ENCODE measurements at regions not wholly inside any gene's neighbourhood (a gene's known extent, or its start where the extent isn't known, plus 50 kb on each side); places are given as distances from the start of the nearest gene placed in this dataset.

- peaks cover 0 to 5% (median 0%) of the 10 kb centered on the region in 3 donors for H3K9me3 ChIP-seq
- H3K4me1 ChIP-seq: no peaks in the 10 kb centered on the region
- no peaks in the 10 kb centered on the region for H3K36me3 ChIP-seq
- TF ChIP-seq POLR2AphosphoS5 (IDR thresholded peaks at IDR 0.05) (no peak), POLR2A (IDR thresholded peaks at IDR 0.05) (no peak), EP300 (IDR thresholded peaks at IDR 0.05) (no peak), CTCF (IDR thresholded peaks at IDR 0.05) (no peak)
- H3K27ac ChIP-seq: no peak overlapping the region
- no peak for ATAC-seq
- WGBS, 2 donors (ENCODE audit: low coverage in 1 of 2): 83 to 100% methylated on average over 1 to 3 of the region's 3 CpGs
- no peak overlapping the region for H3K4me3 ChIP-seq
- peaks cover 8% of the 10 kb centered on the region for H3K27me3 ChIP-seq
These were observed 152.4 kb downstream of the NSG2 start for GRCh38 chr5:174197929-174198328.

DNA sequence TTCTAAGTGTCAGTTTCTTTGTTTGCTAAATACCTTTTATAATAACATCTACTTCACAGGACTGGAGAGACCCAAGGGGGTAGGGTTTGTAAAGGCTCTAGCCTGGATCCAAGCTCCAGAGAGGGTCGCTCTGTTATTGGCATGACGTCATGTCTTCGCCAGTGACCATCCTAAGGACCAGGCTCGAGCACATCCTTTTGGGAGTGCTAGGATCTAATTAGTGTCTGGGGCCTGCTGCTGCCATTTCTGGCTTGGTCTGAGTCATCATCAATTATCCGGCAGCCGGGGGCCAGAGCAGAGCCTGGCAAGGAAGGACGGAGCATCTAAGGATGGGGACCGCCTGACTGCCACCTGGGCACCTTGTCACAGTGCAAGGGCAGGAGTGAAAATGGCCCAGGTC, 153.0 kb downstream of the NSG2 start:
- WGBS, 2 donors (ENCODE audit: low coverage in 1 of 2): 100% methylated on average over 1 of the region's 8 CpGs; no CpG with 5 or more reads in 1 of the 2 donors
- Histone ChIP-seq H3K4me3 (no peak overlapping the region), H3K4me1 (no peaks in the 10 kb centered on the region), H3K27ac (no peak overlapping the region), H3K9me3 (peaks cover 0 to 5% (median 0%) of the 10 kb centered on the region in 3 donors), H3K27me3 (peaks cover 1% of the 10 kb centered on the region), H3K36me3 (no peaks in the 10 kb centered on the region)
- no peak for ATAC-seq
- TF ChIP-seq POLR2A (IDR thresholded peaks at IDR 0.05): no peak
- no peak for TF ChIP-seq CTCF (IDR thresholded peaks at IDR 0.05)
- TF ChIP-seq EP300 (IDR thresholded peaks at IDR 0.05): no peak
- no peak for TF ChIP-seq POLR2AphosphoS5 (IDR thresholded peaks at IDR 0.05)

DNA sequence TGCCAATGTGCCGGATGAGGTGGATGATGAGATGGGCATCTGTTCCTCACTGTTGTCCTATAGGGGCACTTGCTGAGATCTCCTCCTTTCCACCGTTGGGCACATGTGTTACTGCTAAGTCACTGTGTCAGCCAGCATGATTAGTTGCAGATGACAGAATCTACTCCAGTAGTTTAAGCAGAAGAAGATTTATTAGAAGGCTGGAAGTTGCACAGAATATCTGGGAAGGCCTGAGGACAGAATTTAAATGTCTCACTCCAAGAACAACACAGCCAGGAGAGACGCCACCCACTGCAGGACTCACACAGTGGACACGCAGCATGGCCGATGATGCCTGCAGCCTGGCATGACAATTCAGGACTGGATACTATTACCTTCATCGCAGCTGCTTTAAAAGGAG, 157.5 kb downstream of the NSG2 start:
- no peak for TF ChIP-seq CTCF (IDR thresholded peaks at IDR 0.05)
- TF ChIP-seq POLR2AphosphoS5 (IDR thresholded peaks at IDR 0.05): no peak
- no peak for TF ChIP-seq POLR2A (IDR thresholded peaks at IDR 0.05)
- WGBS, 2 donors (ENCODE audit: low coverage in 1 of 2): 62 to 100% methylated on average over 1 to 6 of the region's 6 CpGs
- H3K27ac ChIP-seq: no peak overlapping the region
- H3K27me3 ChIP-seq: peaks cover 29% of the 10 kb centered on the region
- H3K36me3 ChIP-seq: no peaks in the 10 kb centered on the region
- H3K4me3 ChIP-seq: no peak overlapping the region
- peaks cover 0 to 5% (median 0%) of the 10 kb centered on the region in 3 donors for H3K9me3 ChIP-seq
- no peak for ATAC-seq
- no peaks in the 10 kb centered on the region for H3K4me1 ChIP-seq

- no peak for TF ChIP-seq CTCF (IDR thresholded peaks at IDR 0.05)
- no peak for TF ChIP-seq POLR2AphosphoS5 (IDR thresholded peaks at IDR 0.05)
- TF ChIP-seq EP300 (IDR thresholded peaks at IDR 0.05): no peak
- no peak for TF ChIP-seq POLR2A (IDR thresholded peaks at IDR 0.05)
- Histone ChIP-seq H3K9me3 (peaks cover 0 to 5% (median 0%) of the 10 kb centered on the region in 3 donors), H3K27me3 (peaks cover 32% of the 10 kb centered on the region), H3K4me3 (no peak overlapping the region), H3K36me3 (no peaks in the 10 kb centered on the region), H3K4me1 (no peaks in the 10 kb centered on the region), H3K27ac (no peak overlapping the region)
- WGBS, 2 donors (ENCODE audit: low coverage in 1 of 2): 29 to 31% methylated on average over 4 to 9 of the region's 9 CpGs
- ATAC-seq: no peak
These were observed 159.2 kb downstream of the NSG2 start for GRCh38 chr5:174204535-174205313.

- Histone ChIP-seq H3K27me3 (peaks cover 44% of the 10 kb centered on the region), H3K4me3 (no peak overlapping the region), H3K4me1 (no peaks in the 10 kb centered on the region), H3K36me3 (no peaks in the 10 kb centered on the region), H3K27ac (no peak overlapping the region), H3K9me3 (peaks cover 0 to 5% (median 0%) of the 10 kb centered on the region in 3 donors)
- no peak for ATAC-seq
- WGBS, 2 donors (ENCODE audit: low coverage in 1 of 2): 71 to 84% methylated on average over 3 of the region's 3 CpGs
- TF ChIP-seq POLR2AphosphoS5 (IDR thresholded peaks at IDR 0.05) (no peak), EP300 (IDR thresholded peaks at IDR 0.05) (no peak), POLR2A (IDR thresholded peaks at IDR 0.05) (no peak), CTCF (IDR thresholded peaks at IDR 0.05) (no peak)
These were observed 160.4 kb downstream of the NSG2 start for GRCh38 chr5:174205939-174206338.

All from gastroesophageal sphincter (tissue), 4 donors.